ENCODE measurements at regions not wholly inside any gene's neighbourhood (a gene's known extent, or its start where the extent isn't known, plus 50 kb on each side); places are given as distances from the start of the nearest gene placed in this dataset.

- in situ Hi-C loops (cut with MboI; ENCODE audit: low sequenced_read_pairs in 4 of 4): no loop called here
- no peaks in the 10 kb centered on the region for H3K9me3 ChIP-seq
- no peak for TF ChIP-seq CTCF (IDR thresholded peaks at IDR 0.05 in 4 of 5, conservative IDR thresholded peaks at IDR 0.05 in 1 of 5)
- no peak for TF ChIP-seq POLR2A (IDR thresholded peaks at IDR 0.05)
- H3K4me3 ChIP-seq: no peak overlapping the region
- no peak for ATAC-seq
- H3K27ac ChIP-seq: no peak overlapping the region
- H3K36me3 ChIP-seq: no peaks in the 10 kb centered on the region
- no peaks in the 10 kb centered on the region for H3K4me1 ChIP-seq
- intact Hi-C loops (cut with DNase I; ENCODE audit: low total_unique reads): no loop called here
- DNase-seq: no peak
- H3K27me3 ChIP-seq: no peaks in the 10 kb centered on the region
Observed at GRCh38 chr7:17713584-17713983, 226.7 kb downstream of the SNX13 start.

- Histone ChIP-seq H3K27me3 (no peaks in the 10 kb centered on the region), H3K4me1 (no peaks in the 10 kb centered on the region), H3K27ac (no peak overlapping the region), H3K36me3 (no peaks in the 10 kb centered on the region), H3K9me3 (no peaks in the 10 kb centered on the region), H3K4me3 (no peak overlapping the region)
- DNase-seq (no peak), ATAC-seq (no peak)
- intact Hi-C loops (cut with DNase I; ENCODE audit: low total_unique reads) (no loop called here), in situ Hi-C loops (cut with MboI; ENCODE audit: low sequenced_read_pairs in 4 of 4) (no loop called here)
- TF ChIP-seq POLR2A (IDR thresholded peaks at IDR 0.05) (no peak), CTCF (IDR thresholded peaks at IDR 0.05 in 4 of 5, conservative IDR thresholded peaks at IDR 0.05 in 1 of 5) (no peak)
Observed at GRCh38 chr7:17716816-17717215, 223.5 kb downstream of the SNX13 start.

- no peak for TF ChIP-seq POLR2A (IDR thresholded peaks at IDR 0.05)
- no peak for TF ChIP-seq CTCF (IDR thresholded peaks at IDR 0.05 in 4 of 5, conservative IDR thresholded peaks at IDR 0.05 in 1 of 5)
- H3K27me3 ChIP-seq: no peaks in the 10 kb centered on the region
- no peak for ATAC-seq
- H3K27ac ChIP-seq: no peak overlapping the region
- H3K4me3 ChIP-seq: no peak overlapping the region
- no peaks in the 10 kb centered on the region for H3K36me3 ChIP-seq
- H3K4me1 ChIP-seq: peaks cover 0 to 5% of the 10 kb centered on the region in 2 donors
- H3K9me3 ChIP-seq: no peaks in the 10 kb centered on the region
- in situ Hi-C loops (cut with MboI; ENCODE audit: low sequenced_read_pairs in 4 of 4): no loop called here
- no peak for DNase-seq
- intact Hi-C loops (cut with DNase I; ENCODE audit: low total_unique reads): no loop called here
Observed at GRCh38 chr7:17719998-17720397, 220.3 kb downstream of the SNX13 start.

- TF ChIP-seq CTCF (IDR thresholded peaks at IDR 0.05 in 4 of 5, conservative IDR thresholded peaks at IDR 0.05 in 1 of 5) (no peak), POLR2A (IDR thresholded peaks at IDR 0.05) (no peak)
- intact Hi-C loops (cut with DNase I; ENCODE audit: low total_unique reads) (no loop called here), in situ Hi-C loops (cut with MboI; ENCODE audit: low sequenced_read_pairs in 4 of 4) (no loop called here)
- ATAC-seq (no peak), DNase-seq (no peak)
- H3K36me3 ChIP-seq: no peaks in the 10 kb centered on the region
- H3K27me3 ChIP-seq: no peaks in the 10 kb centered on the region
- H3K4me3 ChIP-seq: no peak overlapping the region
- H3K4me1 ChIP-seq: peaks cover 0 to 5% of the 10 kb centered on the region in 2 donors
- no peaks in the 10 kb centered on the region for H3K9me3 ChIP-seq
- no peak overlapping the region for H3K27ac ChIP-seq
Observed at GRCh38 chr7:17721736-17722285, 218.5 kb downstream of the SNX13 start.

GRCh38 chr7:17722798-17723197, 217.5 kb downstream of the SNX13 start:
- peaks cover 0 to 5% of the 10 kb centered on the region in 2 donors for H3K4me1 ChIP-seq
- H3K27ac ChIP-seq: no peak overlapping the region
- no peaks in the 10 kb centered on the region for H3K9me3 ChIP-seq
- H3K4me3 ChIP-seq: no peak overlapping the region
- ATAC-seq (no peak), DNase-seq (no peak)
- in situ Hi-C loops (cut with MboI; ENCODE audit: low sequenced_read_pairs in 4 of 4) (no loop called here), intact Hi-C loops (cut with DNase I; ENCODE audit: low total_unique reads) (no loop called here)
- no peaks in the 10 kb centered on the region for H3K36me3 ChIP-seq
- no peaks in the 10 kb centered on the region for H3K27me3 ChIP-seq
- no peak for TF ChIP-seq CTCF (IDR thresholded peaks at IDR 0.05 in 4 of 5, conservative IDR thresholded peaks at IDR 0.05 in 1 of 5)
- no peak for TF ChIP-seq POLR2A (IDR thresholded peaks at IDR 0.05)
